GM12878 (cell line): ENCODE measurements at regions not wholly inside any gene's neighbourhood (a gene's known extent, or its start where the extent isn't known, plus 50 kb on each side); places are given as distances from the start of the nearest gene placed in this dataset.

Experiments used
- ATAC-seq: fragments of 200-7000 bp; cut with Tn5 transposase; 3 replicates; pipeline ENCODE4 v1.9.1; 2020; ENCODE audit warnings: mild to moderate bottlenecking, moderate library complexity
- BruUV-seq: library from RNA; stranded (reverse); fragments of 400-500 nt; replicated peaks from 2 replicates; lab custom pipeline; 2021; lab: Mats Ljungman, UMichigan
- CTCF ChIA-PET: fragments of 300-600 bp; sonication (Branson Sonifier 250); formaldehyde crosslinking; extraction: SDS; loops from one replicate; lab custom pipeline; 2021; ENCODE audit warnings: inconsistent platforms; lab: Yijun Ruan, JAX
- POLR2A ChIA-PET: fragments of 350-600 bp; formaldehyde crosslinking; extraction: SDS; loops from one replicate; lab custom pipeline; 2021; ENCODE audit warnings: inconsistent platforms; lab: Charles Lee
- RAD21 ChIA-PET: fragments of 300-600 bp; sonication (Branson Sonifier 250); formaldehyde crosslinking; loops from one replicate; lab custom pipeline; 2023; ENCODE audit warnings: antibody characterized with exemption; ENCODE audit not compliant: unreplicated experiment; lab: Charles Lee
- SMC1A ChIA-PET: fragments of 300-600 bp; sonication (Branson Sonifier 250); formaldehyde crosslinking; loops from one replicate; lab custom pipeline; 2023; ENCODE audit not compliant: unreplicated experiment, uncharacterized antibody; lab: Charles Lee
- DNase-seq: peaks from one replicate; pipeline ENCODE4 v3.0.0-alpha.2; 2011; ENCODE audit warnings: low read depth, low spot score
- FAIRE-seq: peaks from 3 replicates; lab custom pipeline; 2011; peaks lifted over from hg19 to GRCh38; lab: Jason Lieb, UNC
- H2AFZ ChIP-seq: 2 replicates; pipeline ENCODE4 v1.6.0; 2011; ENCODE audit warnings: low read depth, low read length, control low read depth; ENCODE audit not compliant: control insufficient read depth
- H3K27ac ChIP-seq: 2 replicates; pipeline ENCODE4 v1.5.1; 2011; ENCODE audit warnings: control low read depth; ENCODE audit not compliant: control insufficient read depth, insufficient read depth
- H3K27me3 ChIP-seq, 2 experiments: replicated peaks in 1 of 2; 2 replicates each; pipeline versions ENCODE4 v1.6.0 to v1.6.1; 2011; ENCODE audit warnings: low read length in 1 of 2; ENCODE audit not compliant: control insufficient read depth in 2 of 2, insufficient read depth in 2 of 2
- H3K36me3 ChIP-seq, 2 experiments: 2 replicates each; pipeline ENCODE4 v1.5.1; 2011; ENCODE audit warnings: low read length in 1 of 2; ENCODE audit not compliant: control insufficient read depth in 2 of 2, insufficient read depth in 2 of 2
- H3K4me1 ChIP-seq: 2 replicates; pipeline ENCODE4 v1.6.1; 2011; ENCODE audit warnings: mild to moderate bottlenecking, low read length, moderate library complexity, mixed read lengths; ENCODE audit not compliant: control insufficient read depth, insufficient read depth
- H3K4me2 ChIP-seq: 2 replicates; pipeline ENCODE4 v1.6.0; 2011; ENCODE audit warnings: control low read depth; ENCODE audit not compliant: control insufficient read depth, insufficient read depth
- H3K4me3 ChIP-seq: fragments of 200-600 bp; sonication (generic); 2 replicates; pipeline ENCODE4 v1.5.1; 2016
- H3K79me2 ChIP-seq: 2 replicates; pipeline ENCODE4 v1.6.0; 2011; ENCODE audit warnings: low read length; ENCODE audit not compliant: control insufficient read depth, insufficient read depth
- H3K9ac ChIP-seq: 2 replicates; pipeline ENCODE4 v1.8.0; 2011; ENCODE audit warnings: low read length, control low read depth, mixed read lengths; ENCODE audit not compliant: control insufficient read depth, insufficient read depth
- H3K9me3 ChIP-seq: replicated peaks from 3 replicates; pipeline ENCODE4 v1.5.1; 2011; ENCODE audit warnings: mild to moderate bottlenecking, low read length; ENCODE audit not compliant: control insufficient read depth, insufficient read depth
- H4K20me1 ChIP-seq: 2 replicates; pipeline ENCODE4 v1.6.0; 2011; ENCODE audit not compliant: control insufficient read depth, insufficient read depth
- BMI1 ChIP-seq: fragments of 450-650 bp; IDR thresholded peaks from 2 replicates; pipeline ENCODE4 v1.6.1; 2016; ENCODE audit warnings: mild to moderate bottlenecking, moderate library complexity, borderline replicate concordance
- MEF2A ChIP-seq: IDR thresholded peaks from 2 replicates; pipeline ENCODE4 v1.6.1; 2011; ENCODE audit warnings: low read depth, mild to moderate bottlenecking, low read length, moderate library complexity; ENCODE audit not compliant: insufficient read depth
- MYC ChIP-seq: IDR thresholded peaks from 2 replicates; pipeline ENCODE4 v1.6.1; 2011; ENCODE audit warnings: mild to moderate bottlenecking, low read length, moderate library complexity, inconsistent platforms; ENCODE audit not compliant: insufficient read depth, insufficient replicate concordance, insufficient read length, severe bottlenecking
- NBN ChIP-seq: fragments of 450-650 bp; IDR thresholded peaks from 2 replicates; pipeline ENCODE4 v1.6.1; 2016
- SMAD1 ChIP-seq: fragments of 450-650 bp; IDR thresholded peaks from 2 replicates; pipeline ENCODE4 v1.6.1; 2018; ENCODE audit warnings: mild to moderate bottlenecking, low read depth; ENCODE audit not compliant: partially characterized antibody
- TAF1 ChIP-seq: IDR thresholded peaks from 2 replicates; pipeline ENCODE4 v1.6.1; 2011; ENCODE audit warnings: mild to moderate bottlenecking, low read depth, low read length, borderline replicate concordance
- ZNF384 ChIP-seq: IDR thresholded peaks from 2 replicates; pipeline ENCODE4 v1.6.1; 2012; ENCODE audit warnings: low read depth, mild to moderate bottlenecking, low read length, improper control_type of control experiment, borderline replicate concordance
- WGBS: methylation state at CpG from one replicate; pipeline ENCODE4 v1.1.6; 2016; ENCODE audit warnings: low lambda C conversion rate; ENCODE audit not compliant: insufficient replicate concordance, insufficient coverage; ENCODE audit errors: missing lambda C conversion rate; 5-methylcytosine and 5-hydroxymethylcytosine counted together
- in situ Hi-C: fragments of 300-500 bp; cut with MboI; formaldehyde crosslinking; loops from 9 replicates; pipeline ENCODE4 v1.14.3; 2018; ENCODE audit warnings: mixed read lengths
- intact Hi-C: fragments of 100-400 bp; cut with micrococcal nuclease; formaldehyde crosslinking; loops from one replicate; pipeline ENCODE4 v1.14.2; 2022; ENCODE audit not compliant: unreplicated experiment
- TF ChIP-seq, protein P1 (sequence below): fragments of 450-650 bp; IDR thresholded peaks from 2 replicates; pipeline ENCODE4 v1.6.1; 2017; ENCODE audit warnings: borderline replicate concordance
- TF ChIP-seq, protein P2 (sequence below): IDR thresholded peaks from 2 replicates; pipeline ENCODE4 v1.6.1; 2011; ENCODE audit warnings: borderline replicate concordance, low read depth, mild to moderate bottlenecking, moderate library complexity, low read length; ENCODE audit not compliant: insufficient read depth, poor library complexity, severe bottlenecking
- TF ChIP-seq, protein P3 (sequence below): IDR thresholded peaks from 2 replicates; pipeline ENCODE4 v1.6.1; 2011; ENCODE audit warnings: borderline replicate concordance, low read depth, mild to moderate bottlenecking, moderate library complexity, mixed read lengths, low read length; ENCODE audit not compliant: insufficient read depth; ENCODE audit errors: extremely low read length

DNA sequence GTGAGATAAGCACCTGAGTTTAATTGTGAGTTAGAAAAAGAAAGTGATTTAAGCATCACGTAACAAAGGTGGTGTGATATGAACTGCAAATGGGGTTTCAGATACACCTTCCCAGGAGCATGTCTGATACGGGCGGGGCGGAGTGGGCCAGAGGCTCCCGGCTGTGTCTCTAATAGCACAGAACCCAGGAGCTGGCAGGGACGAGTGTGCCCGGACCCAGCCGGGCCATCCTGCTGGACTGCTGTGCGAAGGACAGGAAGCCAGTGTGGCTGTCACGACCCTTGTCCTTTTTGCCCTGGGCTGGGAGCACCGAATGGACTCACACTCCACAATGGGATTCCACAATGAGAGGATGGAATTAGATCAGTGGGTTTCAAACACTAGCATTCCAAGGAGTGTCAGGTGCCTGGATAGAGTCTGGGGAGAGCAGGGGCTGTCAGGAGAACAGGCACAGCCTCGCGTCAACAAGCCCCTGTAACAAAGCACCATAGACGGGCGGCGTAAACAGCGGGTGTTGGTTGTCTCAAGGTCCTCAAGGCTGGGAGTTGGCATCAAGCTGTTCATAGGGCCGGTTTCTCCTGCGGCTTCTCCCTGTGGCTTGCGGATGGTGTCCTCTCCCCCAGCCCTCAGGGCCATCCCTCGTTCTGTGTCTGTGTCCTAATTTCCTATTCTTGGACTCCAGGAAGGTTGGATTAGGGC, 242.6 kb upstream of the PITRM1 start:
- FAIRE-seq (no peak), ATAC-seq (no peak), DNase-seq (no peak)
- intact Hi-C loops = no loop called here
- Histone ChIP-seq H3K27me3 (no peaks in the 10 kb centered on the region), H3K79me2 (no peaks in the 10 kb centered on the region), H3K27ac (no peak overlapping the region), H3K9me3 (peaks cover 4% of the 10 kb centered on the region; the same call in 1 of the 3 replicates), H3K4me1 (no peaks in the 10 kb centered on the region), H4K20me1 (no peaks in the 10 kb centered on the region), H3K4me3 (no peak overlapping the region), H3K36me3 (no peaks in the 10 kb centered on the region), H3K9ac (no peak overlapping the region), H3K4me2 (no peak overlapping the region), H2AFZ (no peak overlapping the region)
- TF ChIP-seq, protein P1, sequence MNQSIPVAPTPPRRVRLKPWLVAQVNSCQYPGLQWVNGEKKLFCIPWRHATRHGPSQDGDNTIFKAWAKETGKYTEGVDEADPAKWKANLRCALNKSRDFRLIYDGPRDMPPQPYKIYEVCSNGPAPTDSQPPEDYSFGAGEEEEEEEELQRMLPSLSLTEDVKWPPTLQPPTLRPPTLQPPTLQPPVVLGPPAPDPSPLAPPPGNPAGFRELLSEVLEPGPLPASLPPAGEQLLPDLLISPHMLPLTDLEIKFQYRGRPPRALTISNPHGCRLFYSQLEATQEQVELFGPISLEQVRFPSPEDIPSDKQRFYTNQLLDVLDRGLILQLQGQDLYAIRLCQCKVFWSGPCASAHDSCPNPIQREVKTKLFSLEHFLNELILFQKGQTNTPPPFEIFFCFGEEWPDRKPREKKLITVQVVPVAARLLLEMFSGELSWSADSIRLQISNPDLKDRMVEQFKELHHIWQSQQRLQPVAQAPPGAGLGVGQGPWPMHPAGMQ = no peak
- TF ChIP-seq NBN = no peak
- in situ Hi-C loops = no loop called here
- ChIA-PET RAD21 (no interaction called here), POLR2A (no interaction called here), SMC1A (no interaction called here), CTCF (no interaction called here)
- 57% methylated on average over 21 of the region's 21 CpGs for WGBS
- no TSS peak for BruUV-seq

DNA sequence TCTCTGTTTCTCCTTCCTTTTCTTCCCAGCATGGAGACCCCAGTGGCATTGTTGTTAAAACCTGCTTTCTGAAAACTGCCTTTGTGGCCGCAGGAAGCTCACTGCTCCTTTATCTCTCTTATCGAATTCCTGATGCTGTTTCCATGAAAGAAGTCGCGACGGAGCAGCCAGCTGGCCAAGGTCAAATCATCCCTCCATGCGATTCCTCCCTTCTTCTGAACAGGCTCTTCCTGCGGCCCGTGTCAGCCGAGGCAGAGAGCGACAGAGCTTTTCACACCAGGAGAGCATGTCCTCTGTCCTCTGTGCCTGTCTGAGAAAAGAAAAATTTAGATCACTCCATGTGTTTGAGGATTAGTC, 242.1 kb upstream of the PITRM1 start:
- Histone ChIP-seq H4K20me1 (no peaks in the 10 kb centered on the region), H3K4me3 (no peak overlapping the region), H3K4me1 (no peaks in the 10 kb centered on the region), H3K9ac (no peak overlapping the region), H3K4me2 (no peak overlapping the region), H3K27ac (no peak overlapping the region), H3K36me3 (no peaks in the 10 kb centered on the region), H3K27me3 (no peaks in the 10 kb centered on the region), H3K79me2 (no peaks in the 10 kb centered on the region), H3K9me3 (peaks cover 4% of the 10 kb centered on the region; the same call in 1 of the 3 replicates), H2AFZ (no peak overlapping the region)
- ChIA-PET CTCF (interaction anchor here (0.6 kb wide), 1 partner anchor 186 kb away, joined by 3 read pairs; no protein-coding TSS in a partner anchor), RAD21 (no interaction called here), SMC1A (no interaction called here), POLR2A (no interaction called here)
- no TSS peak for BruUV-seq
- no peak for ATAC-seq
- in situ Hi-C loops (no loop called here), intact Hi-C loops (no loop called here)
- no peak for FAIRE-seq
- WGBS = 65% methylated on average over 10 of the region's 10 CpGs
- no peak for DNase-seq
- TF ChIP-seq, protein P2, sequence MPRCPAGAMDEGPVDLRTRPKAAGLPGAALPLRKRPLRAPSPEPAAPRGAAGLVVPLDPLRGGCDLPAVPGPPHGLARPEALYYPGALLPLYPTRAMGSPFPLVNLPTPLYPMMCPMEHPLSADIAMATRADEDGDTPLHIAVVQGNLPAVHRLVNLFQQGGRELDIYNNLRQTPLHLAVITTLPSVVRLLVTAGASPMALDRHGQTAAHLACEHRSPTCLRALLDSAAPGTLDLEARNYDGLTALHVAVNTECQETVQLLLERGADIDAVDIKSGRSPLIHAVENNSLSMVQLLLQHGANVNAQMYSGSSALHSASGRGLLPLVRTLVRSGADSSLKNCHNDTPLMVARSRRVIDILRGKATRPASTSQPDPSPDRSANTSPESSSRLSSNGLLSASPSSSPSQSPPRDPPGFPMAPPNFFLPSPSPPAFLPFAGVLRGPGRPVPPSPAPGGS = no peak
- TF ChIP-seq, protein P3, sequence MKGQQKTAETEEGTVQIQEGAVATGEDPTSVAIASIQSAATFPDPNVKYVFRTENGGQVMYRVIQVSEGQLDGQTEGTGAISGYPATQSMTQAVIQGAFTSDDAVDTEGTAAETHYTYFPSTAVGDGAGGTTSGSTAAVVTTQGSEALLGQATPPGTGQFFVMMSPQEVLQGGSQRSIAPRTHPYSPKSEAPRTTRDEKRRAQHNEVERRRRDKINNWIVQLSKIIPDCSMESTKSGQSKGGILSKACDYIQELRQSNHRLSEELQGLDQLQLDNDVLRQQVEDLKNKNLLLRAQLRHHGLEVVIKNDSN = no peak
- TF ChIP-seq BMI1 (no peak), MYC (no peak), TAF1 (no peak), ZNF384 (no peak), SMAD1 (no peak), MEF2A (no peak)
